ENCODE measurements at regions not wholly inside any gene's neighbourhood (a gene's known extent, or its start where the extent isn't known, plus 50 kb on each side); places are given as distances from the start of the nearest gene placed in this dataset.

- TF ChIP-seq ZNF776 (tag by site-specific recombination; IDR thresholded peaks at IDR 0.05; ENCODE audit: borderline replicate concordance) = no peak
- TF ChIP-seq KLF1 (tag by site-specific recombination; IDR thresholded peaks at IDR 0.05) = no peak
- no peak for TF ChIP-seq PBX3 (CRISPR knock-in tag; IDR thresholded peaks at IDR 0.05)
- TF ChIP-seq ZNF138 (tag by site-specific recombination; IDR thresholded peaks at IDR 0.05; ENCODE audit: borderline replicate concordance) = no peak
- no peak for TF ChIP-seq BCL11A (tag by site-specific recombination; IDR thresholded peaks at IDR 0.05; ENCODE audit: low read depth)
- TF ChIP-seq CTCF (tag by site-specific recombination; IDR thresholded peaks at IDR 0.05) = no peak
Measured at GRCh38 chr4:4602468-4602867, 60.6 kb upstream of the STX18 start.

Data from HEK293 (cell line).